A549 (cell line): ENCODE measurements at regions not wholly inside any gene's neighbourhood (a gene's known extent, or its start where the extent isn't known, plus 50 kb on each side); places are given as distances from the start of the nearest gene placed in this dataset.

Source experiments
- ATAC-seq, 2 experiments: fragments of 200-7000 bp in 1 of 2; fragments of >200 bp in 1 of 2; cut with Nextera tagmentation in 1 of 2; cut with Tn5 transposase in 1 of 2; 3 replicates each; pipeline versions ENCODE4 v1.8.0 to v1.9.1; 2018 to 2020; ENCODE audit warnings: mild to moderate bottlenecking in 1 of 2, moderate library complexity in 1 of 2
- CTCF ChIA-PET: fragments of 300-600 bp; sonication (Branson Sonifier 250); formaldehyde crosslinking; extraction: SDS; loops from one replicate; lab custom pipeline; 2021; ENCODE audit warnings: antibody characterized with exemption, inconsistent platforms; lab: Yijun Ruan, JAX
- POLR2A ChIA-PET: fragments of 350-600 bp; formaldehyde crosslinking; extraction: SDS; loops from one replicate; lab custom pipeline; 2021; ENCODE audit warnings: antibody characterized with exemption, inconsistent platforms; lab: Yijun Ruan, JAX
- DNase-seq, 2 experiments: peaks; one replicate each; pipeline versions ENCODE4 v3.0.0 to v3.0.0-alpha.2; 2011 to 2016; ENCODE audit warnings: low read depth in 1 of 2, low spot score in 1 of 2
- FAIRE-seq: peaks from 2 replicates; lab custom pipeline; 2011; peaks lifted over from hg19 to GRCh38; lab: Jason Lieb, UNC
- H3K27ac ChIP-seq, 2 experiments: fragments of >200 bp; sonication (Bioruptor Twin); formaldehyde crosslinking; 3 replicates each; pipeline ENCODE4 v1.5.1; 2016 to 2017
- H3K4me1 ChIP-seq: fragments of >200 bp; sonication (Bioruptor Twin); formaldehyde crosslinking; 3 replicates; pipeline ENCODE4 v1.6.1; 2016
- H3K4me2 ChIP-seq: fragments of >200 bp; sonication (Bioruptor Twin); formaldehyde crosslinking; 3 replicates; pipeline ENCODE4 v1.6.1; 2016
- H3K4me3 ChIP-seq: fragments of >200 bp; sonication (Bioruptor Twin); formaldehyde crosslinking; 3 replicates; pipeline ENCODE4 v1.5.1; 2016
- H3K9me3 ChIP-seq: fragments of >200 bp; sonication (Bioruptor Twin); formaldehyde crosslinking; 3 replicates; pipeline ENCODE4 v1.6.1; 2016
- BHLHE40 ChIP-seq: IDR thresholded peaks from 2 replicates; pipeline ENCODE4 v1.6.1; 2012; ENCODE audit warnings: low read depth, low read length, inconsistent platforms
- CEBPB ChIP-seq, 2 experiments: fragments of >200 bp in 1 of 2; sonication (Bioruptor Twin) in 1 of 2; formaldehyde crosslinking in 1 of 2; IDR thresholded peaks; 2 replicates each; pipeline ENCODE4 v1.6.1; 2012 to 2016
- EP300 ChIP-seq, 2 experiments: fragments of >200 bp; sonication (Bioruptor Twin); formaldehyde crosslinking; IDR thresholded peaks; 2 replicates in 1 of 2; 3 replicates in 1 of 2; pipeline ENCODE4 v1.6.1; 2016 to 2017
- ESRRA ChIP-seq: fragments of 150-350 bp; IDR thresholded peaks from 2 replicates; pipeline ENCODE4 v1.6.1; 2014; ENCODE audit warnings: mild to moderate bottlenecking, low read length, borderline replicate concordance
- GATA3 ChIP-seq: IDR thresholded peaks from 2 replicates; pipeline ENCODE4 v1.6.1; 2012; ENCODE audit warnings: borderline replicate concordance
- HOXB13 ChIP-seq: fragments of 250-450 bp; sonication (Bioruptor Pico); IDR thresholded peaks from 2 replicates; pipeline ENCODE4 v1.5.0; 2020; ENCODE audit warnings: low read depth, mild to moderate bottlenecking, moderate library complexity
- JUNB ChIP-seq: fragments of >200 bp; sonication (Bioruptor Twin); formaldehyde crosslinking; IDR thresholded peaks from 2 replicates; pipeline ENCODE4 v1.6.1; 2016
- KDM1A ChIP-seq: fragments of 200-600 bp; sonication (generic); IDR thresholded peaks from 2 replicates; pipeline ENCODE4 v1.6.1; 2016; ENCODE audit warnings: low read depth, mild to moderate bottlenecking
- MYC ChIP-seq: IDR thresholded peaks from 2 replicates; pipeline ENCODE4 v1.6.1; 2012; ENCODE audit warnings: mild to moderate bottlenecking, inconsistent platforms, low read length, improper control_type of control experiment, borderline replicate concordance
- NR3C1 ChIP-seq: fragments of >200 bp; sonication (Bioruptor Twin); formaldehyde crosslinking; IDR thresholded peaks from 3 replicates; pipeline ENCODE4 v1.6.1; 2017
- POLR2AphosphoS2 ChIP-seq: conservative IDR thresholded peaks from 2 replicates; pipeline ENCODE4 v1.6.1; 2012; ENCODE audit warnings: low read length, improper control_type of control experiment, inconsistent platforms
- RARB ChIP-seq: fragments of 250-450 bp; sonication (Bioruptor Pico); IDR thresholded peaks from 2 replicates; pipeline ENCODE4 v1.8.0; 2021; ENCODE audit warnings: mild to moderate bottlenecking, moderate library complexity
- RCOR1 ChIP-seq: fragments of 150-350 bp; IDR thresholded peaks from 2 replicates; pipeline ENCODE4 v1.6.1; 2014; ENCODE audit warnings: antibody characterized with exemption, low read length, low read depth
- RFX5 ChIP-seq: fragments of 450-650 bp; IDR thresholded peaks from 2 replicates; pipeline ENCODE4 v1.7.1; 2014; ENCODE audit warnings: antibody characterized with exemption, mild to moderate bottlenecking, moderate library complexity
- RNF2 ChIP-seq: fragments of 200-600 bp; sonication (generic); IDR thresholded peaks from 2 replicates; pipeline ENCODE4 v1.6.1; 2016; ENCODE audit warnings: low read depth, mild to moderate bottlenecking, antibody characterized with exemption, moderate library complexity, borderline replicate concordance
- SMC3 ChIP-seq: fragments of >200 bp; sonication (Bioruptor Twin); formaldehyde crosslinking; IDR thresholded peaks from 3 replicates; pipeline ENCODE4 v1.6.1; 2018; ENCODE audit warnings: inconsistent platforms
- TFCP2L1 ChIP-seq: fragments of 250-450 bp; sonication (Bioruptor Pico); IDR thresholded peaks from 2 replicates; pipeline ENCODE4 v1.5.0; 2021; ENCODE audit warnings: mild to moderate bottlenecking
- ZFP36 ChIP-seq: fragments of 450-650 bp; IDR thresholded peaks from 2 replicates; pipeline ENCODE4 v1.6.1; 2014; ENCODE audit warnings: borderline replicate concordance; ENCODE audit not compliant: partially characterized antibody
- ZNF302 ChIP-seq: fragments of 250-450 bp; sonication (Bioruptor Pico); IDR thresholded peaks from 2 replicates; pipeline ENCODE4 v1.9.0; 2021; ENCODE audit warnings: inconsistent platforms, mild to moderate bottlenecking, moderate library complexity
- WGBS: methylation state at CpG from one replicate; pipeline ENCODE4 v1.1.6; 2017; ENCODE audit errors: missing lambda C conversion rate; 5-methylcytosine and 5-hydroxymethylcytosine counted together
- TF ChIP-seq, protein P1 (sequence below): fragments of >200 bp; sonication (Bioruptor Twin); formaldehyde crosslinking; IDR thresholded peaks from 3 replicates; pipeline ENCODE4 v1.5.1; 2016
- TF ChIP-seq, protein P2 (sequence below): fragments of >200 bp; sonication (Bioruptor Twin); formaldehyde crosslinking; IDR thresholded peaks from 3 replicates; pipeline ENCODE4 v1.6.1; 2016
- TF ChIP-seq, protein P3 (sequence below): IDR thresholded peaks from 2 replicates; pipeline ENCODE4 v1.6.1; 2012
- TF ChIP-seq, protein P4 (sequence below): fragments of >200 bp; sonication (Bioruptor Twin); formaldehyde crosslinking; IDR thresholded peaks from 2 replicates; pipeline ENCODE4 v1.6.1; 2016

DNA sequence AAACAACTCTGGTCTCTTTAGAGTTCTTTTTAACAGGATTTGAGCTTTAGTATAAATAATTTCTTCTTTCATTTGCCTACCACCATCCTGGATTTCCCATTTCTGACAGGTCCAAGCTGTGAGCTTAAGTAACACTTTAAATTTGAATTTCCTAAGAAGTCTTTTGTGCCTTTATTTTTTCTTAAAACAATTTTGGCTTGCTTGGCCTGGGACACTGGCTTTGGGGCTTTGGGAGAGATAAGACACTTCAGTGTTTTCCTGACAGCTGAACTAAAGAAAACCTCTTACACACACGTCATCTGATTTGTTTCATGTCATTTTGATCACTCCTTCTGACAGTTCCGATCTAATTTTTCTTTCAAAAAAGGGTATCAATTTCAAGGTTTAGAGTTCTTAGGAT lies 121.3 kb upstream of the BMPER start:
- ATAC-seq (no peak), FAIRE-seq (no peak), DNase-seq (no peak)

DNA sequence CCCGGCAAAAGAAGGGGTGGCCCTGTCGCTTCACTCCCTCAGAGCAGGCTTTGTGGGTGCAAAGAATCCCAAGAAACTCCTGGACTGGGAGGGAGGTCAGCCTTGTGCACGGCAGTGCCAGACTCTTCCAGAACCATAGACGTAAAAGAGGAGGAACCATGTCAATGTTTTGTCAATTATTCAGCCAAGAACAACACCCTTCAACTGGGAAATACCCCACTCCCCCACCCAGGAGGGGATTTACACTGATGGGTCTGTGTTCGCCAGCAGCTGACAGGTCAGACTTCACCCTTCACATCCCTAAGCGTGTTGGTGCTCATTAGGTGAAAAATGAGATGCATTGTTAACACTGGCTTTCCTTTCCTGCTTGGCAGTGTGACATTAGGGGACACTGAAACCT lies 116.8 kb upstream of the BMPER start:
- no peak for ATAC-seq
- Histone ChIP-seq H3K4me1 (no peaks in the 10 kb centered on the region), H3K4me2 (no peak overlapping the region), H3K27ac (no peak overlapping the region), H3K4me3 (no peak overlapping the region), H3K9me3 (no peaks in the 10 kb centered on the region)
- WGBS, result 61% methylated on average over 6 of the region's 6 CpGs
- DNase-seq, result no peak
- ChIA-PET CTCF (interaction anchor here (1.4 kb wide), 1 partner anchor 173 kb away, joined by 3 read pairs; no protein-coding TSS in a partner anchor), POLR2A (no interaction called here)
- FAIRE-seq, result no peak
- no peak for TF ChIP-seq RCOR1
- no peak for TF ChIP-seq MYC
- TF ChIP-seq EP300 (IDR thresholded peaks at IDR 0.05), result no peak

More for the DNA sequence above, 121.3 kb upstream of the BMPER start:
- H3K4me1 ChIP-seq, result no peaks in the 10 kb centered on the region
- WGBS, result 71% methylated on average over 2 of the region's 2 CpGs
- no peaks in the 10 kb centered on the region for H3K9me3 ChIP-seq
- H3K4me3 ChIP-seq, result no peak overlapping the region
- TF ChIP-seq BHLHE40, result no peak
- no peak for TF ChIP-seq ESRRA
- no peak for TF ChIP-seq RARB (CRISPR knock-in tag)
- TF ChIP-seq, protein P1, sequence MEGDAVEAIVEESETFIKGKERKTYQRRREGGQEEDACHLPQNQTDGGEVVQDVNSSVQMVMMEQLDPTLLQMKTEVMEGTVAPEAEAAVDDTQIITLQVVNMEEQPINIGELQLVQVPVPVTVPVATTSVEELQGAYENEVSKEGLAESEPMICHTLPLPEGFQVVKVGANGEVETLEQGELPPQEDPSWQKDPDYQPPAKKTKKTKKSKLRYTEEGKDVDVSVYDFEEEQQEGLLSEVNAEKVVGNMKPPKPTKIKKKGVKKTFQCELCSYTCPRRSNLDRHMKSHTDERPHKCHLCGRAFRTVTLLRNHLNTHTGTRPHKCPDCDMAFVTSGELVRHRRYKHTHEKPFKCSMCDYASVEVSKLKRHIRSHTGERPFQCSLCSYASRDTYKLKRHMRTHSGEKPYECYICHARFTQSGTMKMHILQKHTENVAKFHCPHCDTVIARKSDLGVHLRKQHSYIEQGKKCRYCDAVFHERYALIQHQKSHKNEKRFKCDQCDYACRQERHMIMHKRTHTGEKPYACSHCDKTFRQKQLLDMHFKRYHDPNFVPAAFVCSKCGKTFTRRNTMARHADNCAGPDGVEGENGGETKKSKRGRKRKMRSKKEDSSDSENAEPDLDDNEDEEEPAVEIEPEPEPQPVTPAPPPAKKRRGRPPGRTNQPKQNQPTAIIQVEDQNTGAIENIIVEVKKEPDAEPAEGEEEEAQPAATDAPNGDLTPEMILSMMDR, result no peak
- no peak for TF ChIP-seq JUNB
- no peak for TF ChIP-seq ZNF302 (CRISPR knock-in tag)
- TF ChIP-seq, protein P2, sequence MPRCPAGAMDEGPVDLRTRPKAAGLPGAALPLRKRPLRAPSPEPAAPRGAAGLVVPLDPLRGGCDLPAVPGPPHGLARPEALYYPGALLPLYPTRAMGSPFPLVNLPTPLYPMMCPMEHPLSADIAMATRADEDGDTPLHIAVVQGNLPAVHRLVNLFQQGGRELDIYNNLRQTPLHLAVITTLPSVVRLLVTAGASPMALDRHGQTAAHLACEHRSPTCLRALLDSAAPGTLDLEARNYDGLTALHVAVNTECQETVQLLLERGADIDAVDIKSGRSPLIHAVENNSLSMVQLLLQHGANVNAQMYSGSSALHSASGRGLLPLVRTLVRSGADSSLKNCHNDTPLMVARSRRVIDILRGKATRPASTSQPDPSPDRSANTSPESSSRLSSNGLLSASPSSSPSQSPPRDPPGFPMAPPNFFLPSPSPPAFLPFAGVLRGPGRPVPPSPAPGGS, result no peak
- TF ChIP-seq, protein P3, sequence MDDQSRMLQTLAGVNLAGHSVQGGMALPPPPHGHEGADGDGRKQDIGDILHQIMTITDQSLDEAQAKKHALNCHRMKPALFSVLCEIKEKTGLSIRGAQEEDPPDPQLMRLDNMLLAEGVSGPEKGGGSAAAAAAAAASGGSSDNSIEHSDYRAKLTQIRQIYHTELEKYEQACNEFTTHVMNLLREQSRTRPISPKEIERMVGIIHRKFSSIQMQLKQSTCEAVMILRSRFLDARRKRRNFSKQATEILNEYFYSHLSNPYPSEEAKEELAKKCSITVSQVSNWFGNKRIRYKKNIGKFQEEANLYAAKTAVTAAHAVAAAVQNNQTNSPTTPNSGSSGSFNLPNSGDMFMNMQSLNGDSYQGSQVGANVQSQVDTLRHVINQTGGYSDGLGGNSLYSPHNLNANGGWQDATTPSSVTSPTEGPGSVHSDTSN, result no peak
- TF ChIP-seq HOXB13 (CRISPR knock-in tag), result no peak
- TF ChIP-seq GATA3, result no peak
- no peak for TF ChIP-seq NR3C1
- TF ChIP-seq, protein P4, sequence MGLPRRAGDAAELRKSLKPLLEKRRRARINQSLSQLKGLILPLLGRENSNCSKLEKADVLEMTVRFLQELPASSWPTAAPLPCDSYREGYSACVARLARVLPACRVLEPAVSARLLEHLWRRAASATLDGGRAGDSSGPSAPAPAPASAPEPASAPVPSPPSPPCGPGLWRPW, result no peak
- TF ChIP-seq RFX5, result no peak
- TF ChIP-seq CEBPB (IDR thresholded peaks at IDR 0.05), result no peak
- no peak for TF ChIP-seq RNF2
- TF ChIP-seq POLR2AphosphoS2, result no peak
- no peak for TF ChIP-seq ZFP36
- TF ChIP-seq SMC3, result no peak
- no peak for TF ChIP-seq TFCP2L1 (CRISPR knock-in tag)
- TF ChIP-seq KDM1A, result no peak
- no peak overlapping the region for H3K27ac ChIP-seq
- ChIA-PET CTCF (interaction anchor here (1.4 kb wide), 1 partner anchor 19 kb away, joined by 3 read pairs; no protein-coding TSS in a partner anchor), POLR2A (no interaction called here)
- H3K4me2 ChIP-seq, result no peak overlapping the region
